NK-92 treated with Interleukin-12 subunit alpha and Interleukin-12 subunit beta, amount 100 ng/mL, for 24 hours (cell line): ENCODE measurements at regions not wholly inside any gene's neighbourhood (a gene's known extent, or its start where the extent isn't known, plus 50 kb on each side); places are given as distances from the start of the nearest gene placed in this dataset.

Experiments used
- DNase-seq: peaks from one replicate; lab custom pipeline; 2025; lab: John Stamatoyannopoulos, UW

DNA sequence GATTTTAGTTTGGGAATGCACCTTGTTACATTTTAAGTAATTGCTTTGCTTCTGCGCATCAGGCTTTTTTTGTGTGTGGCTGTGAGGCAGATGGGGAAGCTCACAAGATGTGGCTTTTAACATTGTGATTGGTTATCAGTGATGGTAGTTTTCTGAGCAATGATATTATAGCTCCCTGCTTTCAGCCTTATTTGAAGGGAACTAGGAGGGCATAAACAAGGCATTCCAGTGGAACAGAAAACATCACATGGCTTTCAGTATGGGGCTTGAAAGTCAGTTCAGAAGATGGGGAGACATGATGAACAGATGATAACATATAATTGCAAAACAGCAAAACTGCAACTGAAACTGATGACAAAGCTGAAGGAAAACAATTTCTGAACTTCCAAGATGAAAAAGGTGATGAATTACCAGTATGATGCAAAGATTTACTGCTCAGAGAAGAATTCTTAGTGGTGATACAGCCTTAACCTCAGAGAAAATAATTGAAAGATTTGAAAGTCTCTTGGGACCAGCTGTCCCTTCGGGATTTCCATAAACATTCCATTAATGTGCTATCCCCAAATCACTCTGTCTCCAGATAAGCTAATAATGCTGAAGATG, 439.7 kb downstream of the RND3 start:
- DNase-seq, result no peak

DNA sequence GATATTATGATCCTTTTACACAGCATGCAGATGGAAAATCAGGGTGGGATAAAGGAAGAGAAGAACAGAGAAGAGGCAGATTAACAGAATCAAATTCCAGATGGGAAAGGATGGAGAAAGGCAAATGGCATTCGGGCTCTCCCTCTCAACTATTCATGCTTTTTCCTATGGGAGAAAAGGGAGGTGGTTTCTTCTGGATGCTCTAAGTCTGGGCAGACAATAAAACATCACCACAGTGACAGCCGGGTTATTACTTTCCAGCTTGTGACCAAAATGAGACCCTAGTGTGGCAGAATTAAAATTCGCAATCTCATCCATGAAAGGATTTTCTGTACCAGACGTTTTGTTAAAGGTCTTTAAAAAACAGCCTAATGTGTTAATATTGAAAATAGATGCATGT, 440.7 kb downstream of the RND3 start:
- DNase-seq, result no peak

DNA sequence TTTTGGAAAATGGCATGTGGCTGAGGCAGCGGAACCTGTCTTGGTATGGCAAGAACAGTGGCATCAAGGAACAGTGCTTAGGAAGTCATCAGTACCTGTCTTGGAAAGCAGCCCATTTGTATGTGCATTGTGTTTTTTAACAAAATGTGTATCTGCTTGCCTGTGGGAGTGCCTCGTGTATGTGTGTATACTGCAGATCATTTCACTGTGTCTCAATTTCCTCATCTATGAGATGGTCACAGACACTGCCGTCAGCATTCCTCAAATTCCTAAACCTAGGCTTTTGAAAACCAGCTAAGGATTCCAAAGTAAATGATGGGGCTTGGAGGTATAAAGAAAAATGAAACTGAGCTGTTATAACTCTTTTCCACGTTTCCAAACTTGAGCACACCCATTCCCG, 441.3 kb downstream of the RND3 start:
- DNase-seq, result no peak

DNA sequence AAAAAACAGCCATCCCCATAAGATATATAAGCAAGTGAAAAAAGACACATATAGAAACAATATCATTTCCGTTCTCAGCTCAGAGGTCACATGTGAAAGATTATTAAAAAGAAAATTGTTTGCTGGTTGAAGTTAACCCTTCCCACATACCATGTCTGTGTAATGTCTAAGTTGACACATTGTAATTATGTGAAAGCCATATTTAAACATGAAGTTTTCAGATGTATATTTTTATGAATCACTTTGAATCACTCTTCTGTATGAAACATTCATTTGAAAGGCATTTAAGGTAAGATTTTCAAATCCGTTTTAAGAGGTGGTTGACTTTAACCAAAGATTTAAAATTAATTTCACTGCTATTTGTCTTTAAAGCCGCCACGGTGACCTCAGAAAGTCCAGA, 441.9 kb downstream of the RND3 start:
- no peak for DNase-seq

DNA sequence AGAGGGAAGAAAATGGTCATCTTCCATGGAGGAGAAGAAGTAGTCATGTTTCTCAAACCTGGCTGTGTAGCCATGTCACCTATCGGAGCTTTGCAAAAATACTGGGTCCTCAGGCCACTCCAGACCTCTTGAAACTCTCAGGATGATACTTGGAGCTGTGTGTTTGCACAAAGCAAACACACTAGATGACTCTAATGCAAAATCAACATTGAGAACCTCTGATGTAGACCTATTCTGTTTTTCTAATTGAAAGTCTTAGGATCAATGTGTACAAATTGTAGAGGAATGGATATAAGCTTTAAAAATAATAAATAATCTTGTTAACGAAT, 444.3 kb downstream of the RND3 start:
- no peak for DNase-seq

DNA sequence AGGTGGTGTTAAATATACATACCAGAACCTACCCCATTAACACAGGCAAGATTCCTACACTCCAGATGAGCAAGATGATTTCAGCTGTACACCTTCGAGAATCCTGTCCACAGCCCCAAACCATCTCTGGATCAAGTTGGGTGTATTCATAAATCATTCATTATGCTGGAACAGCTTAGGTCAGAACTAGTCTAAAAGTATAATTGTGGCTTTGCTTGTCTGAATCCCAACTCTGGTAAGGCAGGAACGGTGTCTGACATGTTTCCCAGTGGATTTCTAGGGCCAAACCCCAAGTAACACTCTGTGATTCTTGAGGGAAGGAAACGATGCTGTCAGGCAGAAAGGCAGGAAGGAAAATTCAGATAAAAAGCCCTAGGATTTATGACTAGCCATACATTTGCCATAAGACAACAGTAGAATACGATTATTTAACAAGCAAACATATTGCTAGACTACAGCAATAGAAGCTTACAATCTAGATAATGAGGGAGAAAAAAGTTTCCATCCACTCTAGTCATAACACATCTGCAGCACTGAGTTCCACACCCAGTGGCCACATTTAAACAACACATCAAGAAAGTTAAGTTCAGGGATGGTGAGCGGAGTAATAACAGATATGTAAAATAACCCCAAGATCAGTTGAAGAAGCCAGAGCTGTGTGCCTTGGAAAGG, 444.8 kb downstream of the RND3 start:
- no peak for DNase-seq

DNA sequence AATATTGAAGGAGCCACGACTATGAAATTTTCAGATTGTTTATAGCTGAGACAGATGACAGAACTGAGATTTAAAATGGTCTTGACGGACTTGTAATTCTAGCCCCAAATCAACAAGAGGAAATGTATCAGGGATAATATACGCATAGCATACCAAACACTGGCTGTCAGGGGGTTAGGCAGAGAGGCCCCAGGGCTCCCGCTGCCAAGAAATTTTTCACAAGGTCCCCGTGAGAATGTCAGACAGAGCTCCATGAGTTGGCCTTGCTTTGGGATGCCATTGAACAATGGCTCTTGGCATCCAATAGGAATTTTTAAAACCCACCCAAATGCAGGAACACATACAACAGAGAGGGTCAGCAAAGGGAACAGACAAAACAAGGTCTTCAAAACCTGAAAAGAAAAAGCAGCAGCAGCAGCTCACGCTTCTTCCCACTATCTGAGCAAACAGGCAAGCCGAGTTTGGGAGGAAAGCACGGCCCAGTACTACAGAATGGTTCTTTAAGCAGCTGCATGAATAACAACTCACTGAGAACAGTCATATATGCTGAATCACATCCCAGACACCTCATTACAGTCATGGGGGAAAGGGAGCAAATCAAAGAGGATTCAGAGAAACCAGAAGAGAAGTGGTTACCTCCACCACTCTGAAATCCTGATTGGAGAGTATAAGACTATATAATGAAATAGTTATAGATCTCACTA, 445.6 kb downstream of the RND3 start:
- no peak for DNase-seq

DNA sequence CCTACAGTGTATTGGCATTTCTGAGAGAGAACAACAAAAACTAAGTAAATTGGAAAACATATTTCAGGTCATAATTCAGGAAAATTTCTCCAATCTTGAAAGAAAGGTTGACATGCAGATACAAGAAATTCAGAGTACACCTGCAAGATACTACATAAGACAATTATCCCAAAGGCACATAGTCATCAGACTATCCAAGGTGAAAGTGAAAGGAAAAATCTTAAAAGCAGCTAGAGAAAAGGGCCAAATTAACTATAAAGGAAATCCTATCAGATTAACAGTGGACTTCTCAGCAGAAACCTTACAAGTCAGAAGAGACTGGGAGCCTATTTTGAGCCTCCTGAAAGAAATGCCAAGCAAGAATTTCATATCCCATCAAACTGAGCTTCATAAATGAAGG, 449.0 kb upstream of the MMADHC start:
- DNase-seq, result no peak

DNA sequence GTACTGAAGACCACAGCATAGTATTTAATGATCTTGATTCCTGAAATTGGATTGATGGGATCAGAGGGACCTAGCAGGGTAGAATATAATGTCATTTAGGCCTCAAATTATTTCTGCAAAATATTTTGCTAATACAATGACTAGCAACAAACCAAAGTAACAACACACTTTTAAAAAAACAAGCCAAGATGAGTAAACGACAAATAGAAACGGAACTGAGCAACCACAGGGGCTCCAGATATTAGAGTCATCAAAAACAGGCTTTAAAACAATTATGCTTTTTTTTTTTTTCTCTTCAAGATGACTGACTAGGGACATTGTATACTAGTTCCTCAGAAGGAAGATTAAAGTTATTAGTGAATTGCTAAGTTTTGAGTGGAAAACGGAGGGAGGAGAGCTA, 447.1 kb upstream of the MMADHC start:
- DNase-seq, result no peak

DNA sequence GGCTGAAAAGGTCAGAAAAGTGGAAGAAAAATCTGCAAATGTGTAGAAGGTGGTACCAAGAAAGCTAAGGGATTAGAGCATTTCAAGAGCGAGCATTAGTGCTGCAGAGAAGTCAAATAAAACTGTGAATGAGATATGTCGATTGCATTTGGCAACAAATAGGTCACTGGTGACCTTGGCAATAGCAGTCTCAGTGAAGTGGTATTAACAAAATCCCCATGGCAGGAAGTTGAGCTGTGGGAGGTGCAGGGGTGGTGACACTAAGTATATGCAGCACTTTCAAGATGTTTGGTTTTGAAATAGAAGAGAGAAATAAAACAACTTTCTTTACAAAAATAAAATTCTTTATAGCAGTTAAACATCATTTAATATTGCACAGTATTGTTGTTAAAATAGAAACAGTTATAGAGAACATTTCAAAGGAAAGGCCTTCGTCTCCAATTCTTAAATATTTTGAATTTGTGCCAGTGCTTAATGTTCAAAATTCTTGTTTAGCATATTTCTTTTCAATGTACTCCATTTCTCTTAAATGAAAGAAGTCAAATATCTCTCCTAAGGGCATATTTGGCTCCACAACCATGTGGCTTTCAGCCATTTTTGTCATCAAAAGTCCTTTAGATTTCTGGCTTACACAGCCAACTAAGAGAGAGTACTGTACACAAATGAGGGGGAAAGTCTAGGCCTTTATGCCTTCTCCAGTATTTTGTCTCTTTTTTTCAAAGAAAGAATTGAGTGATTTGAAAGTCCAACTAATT, 443.0 kb upstream of the MMADHC start:
- no peak for DNase-seq

DNA sequence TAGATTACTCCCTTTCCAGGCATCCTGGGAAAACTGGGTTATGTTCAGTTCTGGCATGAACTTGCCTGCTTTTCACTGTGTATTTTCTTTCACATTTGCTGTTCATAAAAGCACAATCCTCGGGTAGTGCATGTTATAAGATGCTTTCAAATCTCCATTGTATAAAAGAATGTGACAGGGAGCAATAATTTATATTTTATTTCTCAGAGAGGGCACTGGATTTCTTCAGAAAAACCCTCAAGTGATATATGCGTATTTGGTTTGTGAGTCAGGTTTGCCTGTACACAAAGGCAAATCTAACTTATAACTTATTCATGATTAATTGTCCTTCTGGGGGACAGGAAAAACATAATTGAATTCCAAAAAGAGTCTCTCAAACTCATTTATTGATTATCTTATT, 440.7 kb upstream of the MMADHC start:
- DNase-seq, result no peak

DNA sequence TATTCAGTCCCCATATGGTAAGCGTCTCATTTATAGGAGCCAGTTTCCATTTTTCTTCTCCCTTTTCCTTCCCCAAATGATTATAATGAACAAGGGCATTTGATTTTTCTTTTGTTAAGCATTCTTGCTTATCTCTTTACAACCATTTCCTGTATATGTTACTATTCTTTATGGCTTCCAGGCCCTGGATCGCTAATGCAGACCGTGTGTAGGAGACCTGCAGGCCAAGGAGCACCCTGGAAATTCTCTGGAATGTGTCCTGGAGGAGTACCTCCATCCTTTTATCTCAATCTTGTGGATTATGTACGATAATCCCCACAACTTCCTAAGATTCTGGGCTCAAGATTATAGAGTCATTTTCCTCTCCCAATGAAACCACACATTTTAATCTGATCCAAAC, 439.6 kb upstream of the MMADHC start:
- no peak for DNase-seq

DNA sequence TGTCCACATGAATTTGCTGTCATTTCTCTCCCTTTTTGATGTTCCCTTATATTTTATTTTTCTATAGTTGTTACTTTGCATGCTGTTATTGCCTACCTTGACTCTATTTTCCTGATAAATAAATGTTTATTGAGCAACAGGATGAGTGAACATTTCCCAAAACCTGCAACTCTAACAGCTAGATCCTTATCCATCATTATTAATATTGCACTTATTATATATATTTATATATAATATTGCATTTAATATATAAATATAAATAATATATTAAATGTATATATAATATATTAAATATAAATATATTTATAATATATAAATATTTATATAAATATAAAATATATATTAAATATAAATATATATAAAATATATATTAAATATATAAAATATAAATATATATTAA, 436.1 kb upstream of the MMADHC start:
- DNase-seq, result no peak

DNA sequence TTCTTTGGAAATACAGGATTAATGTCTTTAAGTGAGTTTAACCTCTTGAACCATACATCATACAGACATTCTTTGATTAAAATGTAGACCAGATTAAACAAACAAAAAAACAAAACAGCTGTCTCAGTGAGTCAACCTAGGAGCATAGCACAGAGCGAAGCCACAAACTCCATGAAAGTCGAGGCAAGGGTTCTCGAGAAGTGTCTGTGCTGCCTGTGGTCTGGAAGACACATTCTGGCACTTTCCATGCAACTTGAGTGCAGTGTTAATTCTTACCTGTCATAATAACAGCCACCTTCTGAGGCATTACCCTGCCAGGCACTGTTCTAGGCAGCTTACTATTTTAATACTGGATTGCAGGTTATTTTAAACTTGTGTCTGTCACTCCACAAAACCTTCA, 435.5 kb upstream of the MMADHC start:
- no peak for DNase-seq

DNA sequence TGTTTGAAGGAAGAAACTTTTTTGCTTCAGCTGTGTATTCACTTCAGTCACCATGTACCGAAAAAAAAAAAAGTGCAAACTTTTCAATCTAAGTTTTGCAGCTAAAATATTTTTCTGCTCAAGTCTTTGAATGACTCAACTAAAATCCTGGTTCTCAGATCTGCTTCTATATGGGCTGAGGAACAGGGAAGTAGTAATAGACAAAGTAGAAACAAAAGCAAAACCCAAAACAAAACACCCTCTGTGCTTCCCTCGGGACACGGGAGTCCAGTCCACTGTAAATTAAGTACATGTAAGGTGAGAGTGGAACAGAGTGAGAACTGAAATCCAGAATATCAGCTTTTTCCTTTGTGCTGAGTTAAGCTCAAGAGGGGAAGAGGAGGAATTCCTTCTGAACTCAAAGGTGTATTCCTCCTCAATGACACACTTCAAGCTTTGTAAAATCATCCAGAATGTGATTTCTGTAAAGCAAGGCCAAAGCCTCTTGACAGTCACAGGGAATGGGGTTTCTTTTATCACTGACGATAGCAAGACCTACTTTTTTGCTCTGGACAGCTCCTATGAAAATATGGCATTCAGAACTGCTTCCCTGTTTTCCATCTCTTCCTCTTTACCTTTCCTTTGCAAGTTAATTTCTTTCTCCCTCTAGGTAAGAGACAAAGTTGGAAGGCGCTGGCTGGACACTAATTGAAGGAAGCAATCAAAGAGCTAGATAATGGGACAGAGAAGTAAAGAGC, 433.5 kb upstream of the MMADHC start:
- DNase-seq, result no peak

DNA sequence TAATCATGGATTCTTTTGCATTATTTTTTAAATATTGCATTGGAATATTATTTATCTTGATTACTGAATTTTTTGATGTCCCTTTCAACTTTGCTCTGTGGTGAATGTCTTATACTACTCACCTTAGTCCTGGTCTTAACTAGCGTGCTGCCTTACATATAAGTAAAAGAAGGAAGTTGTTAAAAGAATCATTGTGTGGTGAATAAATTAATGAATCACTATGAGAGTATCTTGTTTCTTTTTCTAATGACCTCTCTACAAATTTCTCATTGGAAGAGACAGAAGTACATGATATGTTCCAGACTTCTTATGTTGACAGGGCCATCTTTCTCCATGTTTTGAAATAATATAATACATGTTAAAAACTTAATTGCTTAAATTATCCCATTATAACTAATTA, 432.6 kb upstream of the MMADHC start:
- DNase-seq, result no peak

DNA sequence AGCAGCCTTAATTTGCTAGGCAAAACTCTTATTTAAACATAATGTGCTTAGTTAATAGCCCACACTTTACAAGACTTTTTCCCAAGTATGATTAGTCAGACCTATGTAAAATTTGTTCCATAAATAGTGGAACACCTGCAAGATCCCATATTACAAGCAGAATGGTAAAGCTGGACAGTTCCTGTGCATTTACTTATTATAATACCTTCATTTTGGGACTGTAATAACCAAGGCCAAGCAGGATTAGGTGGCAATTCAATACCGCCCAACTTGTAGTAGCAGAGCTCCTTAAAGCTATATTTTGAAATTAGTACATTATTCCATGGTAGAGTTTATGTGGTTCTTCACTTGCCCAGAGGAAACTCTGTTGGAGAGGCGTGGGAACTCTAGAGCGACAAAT, 431.5 kb upstream of the MMADHC start:
- no peak for DNase-seq

DNA sequence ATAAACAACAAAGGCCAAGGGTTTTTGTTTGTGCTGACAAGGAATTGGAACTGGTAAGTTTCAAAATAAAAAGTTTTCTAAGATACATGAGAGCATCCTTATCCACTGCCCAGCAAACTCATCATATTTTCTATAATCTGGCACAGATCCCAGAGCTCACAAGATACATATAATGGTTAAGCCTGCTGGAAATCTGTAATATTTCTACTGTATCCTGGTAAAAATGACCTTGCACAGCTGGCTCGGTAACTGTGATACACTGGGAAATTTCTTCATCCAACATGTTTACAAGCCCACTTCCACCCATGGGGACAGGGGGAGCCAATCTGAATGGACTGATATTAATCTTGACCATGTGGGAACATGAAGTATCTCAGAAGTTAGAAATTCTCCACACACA, 425.4 kb upstream of the MMADHC start:
- DNase-seq, result no peak

DNA sequence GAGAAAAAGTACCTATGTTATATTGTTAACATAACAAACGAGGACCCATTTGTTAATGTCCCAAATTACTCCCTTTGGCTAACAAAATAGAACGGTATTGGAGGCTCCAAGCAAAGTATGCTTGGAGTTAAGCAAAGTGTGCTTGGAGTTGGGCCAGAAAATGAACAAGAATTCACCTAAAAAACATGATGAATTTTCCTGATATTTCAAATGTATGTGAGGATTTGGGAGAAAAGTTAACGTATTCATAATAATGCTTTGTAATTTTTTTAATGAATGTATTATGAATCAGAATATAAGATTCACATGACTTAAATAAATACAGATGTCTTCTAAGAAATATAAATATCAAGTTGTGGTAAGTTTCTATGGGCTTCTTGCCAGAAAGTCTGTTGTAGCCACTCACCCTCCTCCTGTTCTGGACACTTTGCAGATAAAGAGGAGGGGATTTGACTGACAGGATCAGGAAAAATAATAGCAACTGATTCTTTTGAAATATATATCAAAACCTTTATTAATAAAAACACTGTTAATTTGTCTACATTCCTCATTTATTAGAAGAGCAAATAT, 423.7 kb upstream of the MMADHC start:
- DNase-seq, result no peak

DNA sequence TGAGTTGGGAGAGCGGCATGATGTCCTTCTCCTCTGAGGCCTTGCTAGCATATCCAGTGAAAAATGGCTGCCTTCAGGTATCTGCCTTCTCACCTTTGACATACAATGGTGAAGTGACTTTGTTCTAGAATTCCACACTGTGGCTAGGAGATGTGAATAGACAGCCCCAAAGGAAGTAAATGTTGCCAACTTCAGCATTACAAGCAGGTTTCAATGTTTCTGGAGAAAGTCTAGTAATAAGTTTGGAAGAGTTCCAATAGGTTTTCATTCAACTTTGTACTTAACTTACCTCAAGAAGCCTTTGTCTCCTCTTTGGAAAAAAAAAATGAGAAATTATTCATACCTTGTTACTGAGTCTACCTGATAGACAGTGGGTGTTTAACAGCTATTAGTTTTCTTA, 421.3 kb upstream of the MMADHC start:
- no peak for DNase-seq

DNA sequence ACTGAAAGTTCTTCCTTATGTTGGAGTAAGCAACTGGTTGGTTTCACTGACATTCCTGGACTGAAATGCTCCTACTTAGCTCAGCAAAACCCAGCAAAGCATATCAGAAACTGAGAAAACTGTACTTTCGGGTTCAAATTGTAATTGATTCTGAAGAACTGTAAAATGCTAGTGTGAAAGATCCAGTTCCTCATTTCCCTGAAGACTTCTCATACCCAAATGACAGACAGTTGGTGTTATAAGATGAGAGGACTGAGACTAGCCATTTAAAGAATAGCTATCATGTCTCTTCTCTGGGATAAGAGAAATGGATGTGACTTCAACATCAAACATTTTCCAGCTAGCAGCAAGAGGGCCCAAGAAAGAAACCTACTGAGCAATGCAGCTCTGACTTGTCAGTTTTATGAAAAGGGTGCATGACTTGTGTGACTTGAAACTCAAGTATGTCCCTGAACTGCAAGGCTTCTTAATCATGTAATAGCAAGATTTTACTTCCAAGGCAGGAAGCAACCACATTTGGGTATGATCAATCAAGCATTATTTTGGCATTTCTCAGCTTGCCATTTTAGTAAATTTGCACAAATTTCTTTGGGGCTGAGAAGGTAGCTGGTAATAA, 420.3 kb upstream of the MMADHC start:
- DNase-seq, result no peak

DNA sequence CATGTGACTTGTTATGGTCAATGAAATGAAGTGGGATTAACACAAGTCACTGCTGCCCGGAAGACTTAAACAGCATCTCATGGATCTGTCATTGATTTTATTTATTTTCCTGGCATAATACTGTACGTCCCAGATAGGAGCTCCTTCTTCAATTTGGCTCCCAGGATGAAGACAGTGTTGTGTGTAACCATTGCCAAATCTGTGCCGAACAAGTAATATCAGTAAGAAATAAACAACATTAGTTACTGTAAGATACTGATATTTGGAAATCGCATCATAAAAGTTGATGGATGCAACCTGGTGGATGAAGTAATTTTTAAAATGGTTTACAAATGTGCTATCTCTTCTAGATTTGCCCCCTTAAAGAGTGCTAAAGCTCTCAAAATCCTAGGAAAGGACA, 419.0 kb upstream of the MMADHC start:
- no peak for DNase-seq
